Left colon (tissue), 2 donors: ENCODE measurements at regions not wholly inside any gene's neighbourhood (a gene's known extent, or its start where the extent isn't known, plus 50 kb on each side); places are given as distances from the start of the nearest gene placed in this dataset.

Experiments
- ATAC-seq: fragments of 200-7000 bp; cut with Tn5 transposase; one replicate; pipeline ENCODE4 v1.9.1; 2020; ENCODE audit warnings: mild to moderate bottlenecking, moderate library complexity
- DNase-seq, 2 donors: peaks; one replicate each; pipeline ENCODE4 v3.0.0-alpha.2; 2020
- intact Hi-C, 2 donors: fragments of 100-400 bp; cut with DNase I in 1 of 2; cut with micrococcal nuclease in 1 of 2; formaldehyde crosslinking; loops; one replicate each; pipeline versions ENCODE4 v1.11.2 to v1.14.0; 2022; cut with DNase I, micrococcal nuclease
- donor health status: DM: no; HTN: no; CAD: no.
- donor health status: DM: yes; HTN: yes; CAD: no.

GRCh38 chr2:19549821-19550220 is 191.4 kb upstream of the OSR1 start:
- ATAC-seq = no peak
- intact Hi-C loops = no loop called here
- DNase-seq = no peak

- intact Hi-C loops = no loop called here
- DNase-seq (no peak), ATAC-seq (peak; percentile 25)
Observed at GRCh38 chr2:19548116-19548515, 189.7 kb upstream of the OSR1 start.

GRCh38 chr2:19547321-19547720 is 188.9 kb upstream of the OSR1 start:
- DNase-seq = no peak
- intact Hi-C loops = no loop called here
- ATAC-seq = no peak

- DNase-seq (no peak), ATAC-seq (no peak)
- intact Hi-C loops = no loop called here
Observed at GRCh38 chr2:19545507-19545906, 187.1 kb upstream of the OSR1 start.

GRCh38 chr2:19543663-19544383 is 185.4 kb upstream of the OSR1 start:
- DNase-seq (no peak), ATAC-seq (no peak)
- intact Hi-C loops = no loop called here

- intact Hi-C loops = no loop called here
- ATAC-seq (no peak), DNase-seq (no peak)
Observed at GRCh38 chr2:19542796-19543662, 184.6 kb upstream of the OSR1 start.

GRCh38 chr2:19541884-19542283 is 183.5 kb upstream of the OSR1 start:
- DNase-seq (no peak), ATAC-seq (no peak)
- intact Hi-C loops = no loop called here

- intact Hi-C loops = no loop called here
- DNase-seq (peak in 1 of 2 donors; percentile 46), ATAC-seq (peak; percentile 66)
Observed at GRCh38 chr2:19540739-19541525, 182.5 kb upstream of the OSR1 start.

- intact Hi-C loops = no loop called here
- ATAC-seq = peak; percentile 94
- DNase-seq = peak; percentile 40 to 78
Observed at GRCh38 chr2:19538411-19538963, 180.1 kb upstream of the OSR1 start.

- DNase-seq (no peak), ATAC-seq (no peak)
- intact Hi-C loops = no loop called here
Observed at GRCh38 chr2:19536136-19536535, 177.7 kb upstream of the OSR1 start.

GRCh38 chr2:19532547-19533196 is 174.2 kb upstream of the OSR1 start:
- ATAC-seq (no peak), DNase-seq (no peak)
- intact Hi-C loops = no loop called here

GRCh38 chr2:19529677-19530076 is 171.3 kb upstream of the OSR1 start:
- intact Hi-C loops = no loop called here
- peak; percentile 28 for ATAC-seq
- DNase-seq = no peak

GRCh38 chr2:19527771-19528170 is 169.3 kb upstream of the OSR1 start:
- ATAC-seq = no peak
- intact Hi-C loops = no loop called here
- no peak for DNase-seq

- intact Hi-C loops = no loop called here
- ATAC-seq = no peak
- DNase-seq = no peak
Observed at GRCh38 chr2:19525313-19525712, 166.9 kb upstream of the OSR1 start.

- intact Hi-C loops = no loop called here
- DNase-seq = no peak
- no peak for ATAC-seq
Observed at GRCh38 chr2:19519045-19519444, 160.6 kb upstream of the OSR1 start.

- intact Hi-C loops = no loop called here
- no peak for DNase-seq
- peak; percentile 58 for ATAC-seq
Observed at GRCh38 chr2:19507137-19507536, 148.7 kb upstream of the OSR1 start.

GRCh38 chr2:19505199-19506136 is 147.0 kb upstream of the OSR1 start:
- DNase-seq (no peak), ATAC-seq (peak; percentile 82)
- intact Hi-C loops = no loop called here
